ENCODE measurements at regions not wholly inside any gene's neighbourhood (a gene's known extent, or its start where the extent isn't known, plus 50 kb on each side); places are given as distances from the start of the nearest gene placed in this dataset.
"Not testable (repeated sequence)": the region's sequence is repeated elsewhere in the genome, so short reads cannot be mapped to it uniquely, and the experiment has no call there.

DNA sequence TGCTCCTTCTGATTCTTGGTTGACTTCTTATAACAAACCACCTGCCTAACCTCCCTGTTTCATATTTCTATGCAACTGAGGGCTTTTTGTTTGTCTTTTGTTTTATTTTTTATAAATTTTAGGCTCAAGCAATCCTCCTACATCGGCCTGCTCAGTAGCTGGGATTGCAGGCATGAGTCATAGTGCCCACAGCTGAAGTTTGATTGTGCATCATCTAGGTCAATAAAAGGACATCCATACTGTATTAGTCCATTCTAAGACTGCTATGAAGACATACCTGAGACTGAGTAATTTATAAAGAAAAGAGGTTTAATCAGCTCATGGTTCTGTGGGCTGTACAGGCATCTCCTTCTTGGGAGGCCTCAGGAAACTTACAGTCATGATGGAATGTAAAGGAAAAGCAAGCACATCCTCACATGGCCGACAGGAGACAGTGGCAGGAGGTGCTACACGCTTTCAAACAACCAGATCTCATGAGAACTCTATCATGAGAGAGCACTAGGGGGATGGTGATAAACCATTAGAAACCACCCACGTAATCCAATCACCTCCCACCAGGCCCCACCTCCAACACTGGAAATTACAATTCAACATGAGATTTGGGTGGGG lies 285.0 kb downstream of the SIPA1L2 start (continued):
- TF ChIP-seq, protein P1, sequence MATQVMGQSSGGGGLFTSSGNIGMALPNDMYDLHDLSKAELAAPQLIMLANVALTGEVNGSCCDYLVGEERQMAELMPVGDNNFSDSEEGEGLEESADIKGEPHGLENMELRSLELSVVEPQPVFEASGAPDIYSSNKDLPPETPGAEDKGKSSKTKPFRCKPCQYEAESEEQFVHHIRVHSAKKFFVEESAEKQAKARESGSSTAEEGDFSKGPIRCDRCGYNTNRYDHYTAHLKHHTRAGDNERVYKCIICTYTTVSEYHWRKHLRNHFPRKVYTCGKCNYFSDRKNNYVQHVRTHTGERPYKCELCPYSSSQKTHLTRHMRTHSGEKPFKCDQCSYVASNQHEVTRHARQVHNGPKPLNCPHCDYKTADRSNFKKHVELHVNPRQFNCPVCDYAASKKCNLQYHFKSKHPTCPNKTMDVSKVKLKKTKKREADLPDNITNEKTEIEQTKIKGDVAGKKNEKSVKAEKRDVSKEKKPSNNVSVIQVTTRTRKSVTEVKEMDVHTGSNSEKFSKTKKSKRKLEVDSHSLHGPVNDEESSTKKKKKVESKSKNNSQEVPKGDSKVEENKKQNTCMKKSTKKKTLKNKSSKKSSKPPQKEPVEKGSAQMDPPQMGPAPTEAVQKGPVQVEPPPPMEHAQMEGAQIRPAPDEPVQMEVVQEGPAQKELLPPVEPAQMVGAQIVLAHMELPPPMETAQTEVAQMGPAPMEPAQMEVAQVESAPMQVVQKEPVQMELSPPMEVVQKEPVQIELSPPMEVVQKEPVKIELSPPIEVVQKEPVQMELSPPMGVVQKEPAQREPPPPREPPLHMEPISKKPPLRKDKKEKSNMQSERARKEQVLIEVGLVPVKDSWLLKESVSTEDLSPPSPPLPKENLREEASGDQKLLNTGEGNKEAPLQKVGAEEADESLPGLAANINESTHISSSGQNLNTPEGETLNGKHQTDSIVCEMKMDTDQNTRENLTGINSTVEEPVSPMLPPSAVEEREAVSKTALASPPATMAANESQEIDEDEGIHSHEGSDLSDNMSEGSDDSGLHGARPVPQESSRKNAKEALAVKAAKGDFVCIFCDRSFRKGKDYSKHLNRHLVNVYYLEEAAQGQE (IDR thresholded peaks at IDR 0.05; ENCODE audit: low read depth, low read length) = no peak
- no peak for TF ChIP-seq RXRA (IDR thresholded peaks at IDR 0.05; ENCODE audit: borderline replicate concordance, low read depth)
- no peak for TF ChIP-seq TCF12 (IDR thresholded peaks at IDR 0.05)

DNA sequence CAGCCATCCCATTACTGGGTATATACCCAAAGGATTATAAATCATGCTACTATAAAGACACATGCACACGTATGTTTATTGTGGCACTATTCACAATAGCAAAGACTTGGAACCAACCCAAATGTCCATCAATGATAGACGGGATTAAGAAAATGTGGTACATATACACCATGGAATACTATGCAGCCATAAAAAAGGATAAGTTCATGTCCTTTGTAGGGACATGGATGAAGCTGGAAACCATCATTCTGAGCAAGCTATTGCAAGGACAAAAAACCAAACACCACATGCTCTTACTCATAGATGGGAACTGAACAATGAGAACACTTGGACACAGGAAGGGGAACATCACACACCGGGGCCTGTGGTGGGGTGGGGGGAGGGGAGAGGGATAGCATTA lies 285.7 kb downstream of the SIPA1L2 start:
- H3K9ac ChIP-seq; H3K9me2 ChIP-seq; H3K9me3 ChIP-seq; H3K79me2 ChIP-seq (ENCODE audit: insufficient read depth); H3K27me3 ChIP-seq (ENCODE audit: insufficient read depth); H2AFZ ChIP-seq (ENCODE audit: low read depth); DNase-seq; H3K4me3 ChIP-seq (ENCODE audit: low read depth in 2 of 2, low read length in 1 of 2); CTCF ChIA-PET; H3K27ac ChIP-seq (ENCODE audit: low read depth in 2 of 2, low read length in 1 of 2); H3F3A ChIP-seq (replicated peaks; ENCODE audit: insufficient read depth); H3K4me2 ChIP-seq; H4K20me1 ChIP-seq (ENCODE audit: insufficient read depth); H3K36me3 ChIP-seq (replicated peaks in 1 of 2; ENCODE audit: control insufficient read depth in 1 of 2, insufficient read depth in 2 of 2, low read length in 1 of 2); POLR2A ChIA-PET; H3K4me1 ChIP-seq (ENCODE audit: control insufficient read depth in 1 of 2, insufficient read depth in 2 of 2, low read depth in 1 of 2, low read length in 1 of 2): not testable (repeated sequence)
- 36% methylated on average over 3 of the region's 3 CpGs for WGBS (ENCODE audit: low lambda C conversion rate)

DNA sequence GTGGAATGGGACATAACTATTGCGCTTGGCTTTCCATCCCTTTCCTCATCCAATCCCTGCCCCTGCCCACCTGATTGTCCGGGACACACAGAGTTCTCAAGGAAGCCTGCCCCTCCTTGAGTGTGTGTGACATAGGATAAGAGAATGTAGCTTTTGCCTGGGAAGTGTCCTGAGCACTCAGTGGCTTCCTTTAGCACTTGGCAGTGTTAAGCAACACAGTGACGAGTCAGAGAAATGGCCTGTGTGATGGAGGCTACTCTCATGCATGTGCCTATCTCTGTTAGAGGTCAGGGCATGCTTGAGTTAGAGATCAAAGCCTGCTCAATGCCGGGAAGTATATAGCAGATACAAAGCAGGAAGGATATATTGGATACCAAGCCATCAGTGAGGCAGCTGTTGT lies 289.5 kb downstream of the SIPA1L2 start:
- 51% methylated on average over 4 of the region's 4 CpGs for WGBS (ENCODE audit: low lambda C conversion rate)
- POLR2A ChIA-PET = no interaction called here
- TF ChIP-seq TEAD4 (IDR thresholded peaks at IDR 0.05; ENCODE audit: borderline replicate concordance, insufficient read depth) = no peak
- TF ChIP-seq ELF1 (IDR thresholded peaks at IDR 0.05) = no peak
- TF ChIP-seq, protein P2, sequence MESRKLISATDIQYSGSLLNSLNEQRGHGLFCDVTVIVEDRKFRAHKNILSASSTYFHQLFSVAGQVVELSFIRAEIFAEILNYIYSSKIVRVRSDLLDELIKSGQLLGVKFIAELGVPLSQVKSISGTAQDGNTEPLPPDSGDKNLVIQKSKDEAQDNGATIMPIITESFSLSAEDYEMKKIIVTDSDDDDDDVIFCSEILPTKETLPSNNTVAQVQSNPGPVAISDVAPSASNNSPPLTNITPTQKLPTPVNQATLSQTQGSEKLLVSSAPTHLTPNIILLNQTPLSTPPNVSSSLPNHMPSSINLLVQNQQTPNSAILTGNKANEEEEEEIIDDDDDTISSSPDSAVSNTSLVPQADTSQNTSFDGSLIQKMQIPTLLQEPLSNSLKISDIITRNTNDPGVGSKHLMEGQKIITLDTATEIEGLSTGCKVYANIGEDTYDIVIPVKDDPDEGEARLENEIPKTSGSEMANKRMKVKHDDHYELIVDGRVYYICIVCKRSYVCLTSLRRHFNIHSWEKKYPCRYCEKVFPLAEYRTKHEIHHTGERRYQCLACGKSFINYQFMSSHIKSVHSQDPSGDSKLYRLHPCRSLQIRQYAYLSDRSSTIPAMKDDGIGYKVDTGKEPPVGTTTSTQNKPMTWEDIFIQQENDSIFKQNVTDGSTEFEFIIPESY (IDR thresholded peaks at IDR 0.05; ENCODE audit: borderline replicate concordance, low read depth) = no peak
- TF ChIP-seq RXRA (IDR thresholded peaks at IDR 0.05; ENCODE audit: borderline replicate concordance, low read depth) = no peak
- no peak for TF ChIP-seq JUND (IDR thresholded peaks at IDR 0.05)
- TF ChIP-seq, protein P3, sequence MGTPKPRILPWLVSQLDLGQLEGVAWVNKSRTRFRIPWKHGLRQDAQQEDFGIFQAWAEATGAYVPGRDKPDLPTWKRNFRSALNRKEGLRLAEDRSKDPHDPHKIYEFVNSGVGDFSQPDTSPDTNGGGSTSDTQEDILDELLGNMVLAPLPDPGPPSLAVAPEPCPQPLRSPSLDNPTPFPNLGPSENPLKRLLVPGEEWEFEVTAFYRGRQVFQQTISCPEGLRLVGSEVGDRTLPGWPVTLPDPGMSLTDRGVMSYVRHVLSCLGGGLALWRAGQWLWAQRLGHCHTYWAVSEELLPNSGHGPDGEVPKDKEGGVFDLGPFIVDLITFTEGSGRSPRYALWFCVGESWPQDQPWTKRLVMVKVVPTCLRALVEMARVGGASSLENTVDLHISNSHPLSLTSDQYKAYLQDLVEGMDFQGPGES (IDR thresholded peaks at IDR 0.05; ENCODE audit: low read depth, low read length) = no peak
- TF ChIP-seq, protein P4, sequence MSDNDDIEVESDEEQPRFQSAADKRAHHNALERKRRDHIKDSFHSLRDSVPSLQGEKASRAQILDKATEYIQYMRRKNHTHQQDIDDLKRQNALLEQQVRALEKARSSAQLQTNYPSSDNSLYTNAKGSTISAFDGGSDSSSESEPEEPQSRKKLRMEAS (IDR thresholded peaks at IDR 0.05; ENCODE audit: low read depth) = no peak
- TF ChIP-seq RCOR1 (IDR thresholded peaks at IDR 0.05; ENCODE audit: low read length) = no peak
- TF ChIP-seq EZH2phosphoT487 (IDR thresholded peaks at IDR 0.05; ENCODE audit: borderline replicate concordance, low read depth) = no peak
- TF ChIP-seq, protein P5, sequence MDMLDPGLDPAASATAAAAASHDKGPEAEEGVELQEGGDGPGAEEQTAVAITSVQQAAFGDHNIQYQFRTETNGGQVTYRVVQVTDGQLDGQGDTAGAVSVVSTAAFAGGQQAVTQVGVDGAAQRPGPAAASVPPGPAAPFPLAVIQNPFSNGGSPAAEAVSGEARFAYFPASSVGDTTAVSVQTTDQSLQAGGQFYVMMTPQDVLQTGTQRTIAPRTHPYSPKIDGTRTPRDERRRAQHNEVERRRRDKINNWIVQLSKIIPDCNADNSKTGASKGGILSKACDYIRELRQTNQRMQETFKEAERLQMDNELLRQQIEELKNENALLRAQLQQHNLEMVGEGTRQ (IDR thresholded peaks at IDR 0.05; ENCODE audit: borderline replicate concordance, low read depth, low read length) = no peak
- no peak for TF ChIP-seq MXI1 (IDR thresholded peaks at IDR 0.05; ENCODE audit: low read depth, low read length)
- TF ChIP-seq CHD2 (IDR thresholded peaks at IDR 0.05; ENCODE audit: low read length, partially characterized antibody) = no peak
- CTCF ChIA-PET = no interaction called here
- H3K79me2 ChIP-seq (ENCODE audit: insufficient read depth) = no peaks in the 10 kb centered on the region
- no peak overlapping the region for H3K9ac ChIP-seq
- no peaks in the 10 kb centered on the region for H3K27me3 ChIP-seq (ENCODE audit: insufficient read depth)
- no peak overlapping the region for H3K4me3 ChIP-seq (ENCODE audit: low read depth in 2 of 2, low read length in 1 of 2)
- no peaks in the 10 kb centered on the region for H4K20me1 ChIP-seq (ENCODE audit: insufficient read depth)
- no peak overlapping the region for H3K4me2 ChIP-seq
- H3K27ac ChIP-seq (ENCODE audit: low read depth in 2 of 2, low read length in 1 of 2) = no peak overlapping the region
- no peak overlapping the region for H2AFZ ChIP-seq (ENCODE audit: low read depth)
- no peak for DNase-seq
- no peaks in the 10 kb centered on the region for H3K4me1 ChIP-seq (ENCODE audit: control insufficient read depth in 1 of 2, insufficient read depth in 2 of 2, low read depth in 1 of 2, low read length in 1 of 2)
- H3F3A ChIP-seq (replicated peaks; ENCODE audit: insufficient read depth) = no peaks in the 10 kb centered on the region
- H3K9me3 ChIP-seq = no peaks in the 10 kb centered on the region
- no peaks in the 10 kb centered on the region for H3K9me2 ChIP-seq
- H3K36me3 ChIP-seq (replicated peaks in 1 of 2; ENCODE audit: control insufficient read depth in 1 of 2, insufficient read depth in 2 of 2, low read length in 1 of 2) = no peaks in the 10 kb centered on the region

All from SK-N-SH (cell line).